GM23338 (cell line): ENCODE measurements at regions not wholly inside any gene's neighbourhood (a gene's known extent, or its start where the extent isn't known, plus 50 kb on each side); places are given as distances from the start of the nearest gene placed in this dataset.

Experiments used
- EZH2 ChIP-seq: fragments of 200-600 bp; sonication (generic); IDR thresholded peaks from one replicate; pipeline ENCODE4 v1.8.0; 2017; ENCODE audit warnings: antibody characterized with exemption, mild to moderate bottlenecking, low read depth; ENCODE audit not compliant: unreplicated experiment
- EZH2phosphoT487 ChIP-seq: fragments of 200-600 bp; sonication (generic); IDR thresholded peaks from one replicate; pipeline ENCODE4 v1.8.1; 2018; ENCODE audit warnings: antibody characterized with exemption; ENCODE audit not compliant: unreplicated experiment
- JUNB ChIP-seq: IDR thresholded peaks from one replicate; pipeline ENCODE4 v1.6.1; 2016; ENCODE audit warnings: antibody characterized with exemption; ENCODE audit not compliant: unreplicated experiment
- POLR2AphosphoS5 ChIP-seq: IDR thresholded peaks from 2 replicates; pipeline ENCODE4 v1.6.1; 2016; ENCODE audit warnings: antibody characterized with exemption, low read depth
- TF ChIP-seq, protein P1 (sequence below), 2 experiments: fragments of 200-600 bp in 1 of 2; sonication (generic) in 1 of 2; conservative IDR thresholded peaks; 2 replicates each; pipeline versions ENCODE4 v1.5.1 to v1.6.1; 2016 to 2017; ENCODE audit warnings: antibody characterized with exemption in 2 of 2, low read depth in 2 of 2, mild to moderate bottlenecking in 2 of 2, moderate library complexity in 1 of 2
- TF ChIP-seq, protein P2 (sequence below): IDR thresholded peaks from one replicate; pipeline ENCODE4 v1.6.1; 2018; ENCODE audit warnings: antibody characterized with exemption; ENCODE audit not compliant: unreplicated experiment

DNA sequence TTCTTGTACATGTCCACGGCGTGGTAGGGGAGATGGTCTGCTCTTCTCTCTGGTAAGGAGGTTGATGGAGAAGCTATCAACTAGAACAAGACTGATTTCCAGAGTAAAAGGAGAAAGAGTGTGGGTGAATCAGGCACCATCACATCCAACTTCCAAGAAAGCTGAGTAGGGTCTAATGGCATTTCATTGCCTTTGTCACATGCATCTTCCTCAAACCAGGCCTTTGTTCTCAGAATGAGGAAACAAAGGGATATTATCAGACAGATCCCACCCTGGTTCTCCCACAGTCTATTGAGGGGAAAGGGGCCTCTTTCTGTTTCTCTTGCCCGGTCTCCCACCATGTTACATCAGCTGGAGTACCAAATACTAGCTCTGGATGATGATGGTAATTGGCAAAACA lies 160.2 kb upstream of the RBPJ start:
- TF ChIP-seq, protein P1, sequence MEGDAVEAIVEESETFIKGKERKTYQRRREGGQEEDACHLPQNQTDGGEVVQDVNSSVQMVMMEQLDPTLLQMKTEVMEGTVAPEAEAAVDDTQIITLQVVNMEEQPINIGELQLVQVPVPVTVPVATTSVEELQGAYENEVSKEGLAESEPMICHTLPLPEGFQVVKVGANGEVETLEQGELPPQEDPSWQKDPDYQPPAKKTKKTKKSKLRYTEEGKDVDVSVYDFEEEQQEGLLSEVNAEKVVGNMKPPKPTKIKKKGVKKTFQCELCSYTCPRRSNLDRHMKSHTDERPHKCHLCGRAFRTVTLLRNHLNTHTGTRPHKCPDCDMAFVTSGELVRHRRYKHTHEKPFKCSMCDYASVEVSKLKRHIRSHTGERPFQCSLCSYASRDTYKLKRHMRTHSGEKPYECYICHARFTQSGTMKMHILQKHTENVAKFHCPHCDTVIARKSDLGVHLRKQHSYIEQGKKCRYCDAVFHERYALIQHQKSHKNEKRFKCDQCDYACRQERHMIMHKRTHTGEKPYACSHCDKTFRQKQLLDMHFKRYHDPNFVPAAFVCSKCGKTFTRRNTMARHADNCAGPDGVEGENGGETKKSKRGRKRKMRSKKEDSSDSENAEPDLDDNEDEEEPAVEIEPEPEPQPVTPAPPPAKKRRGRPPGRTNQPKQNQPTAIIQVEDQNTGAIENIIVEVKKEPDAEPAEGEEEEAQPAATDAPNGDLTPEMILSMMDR (conservative IDR thresholded peaks at IDR 0.05; ENCODE audit: low read depth in 2 of 2): no peak
- TF ChIP-seq POLR2AphosphoS5: no peak
- TF ChIP-seq, protein P2, sequence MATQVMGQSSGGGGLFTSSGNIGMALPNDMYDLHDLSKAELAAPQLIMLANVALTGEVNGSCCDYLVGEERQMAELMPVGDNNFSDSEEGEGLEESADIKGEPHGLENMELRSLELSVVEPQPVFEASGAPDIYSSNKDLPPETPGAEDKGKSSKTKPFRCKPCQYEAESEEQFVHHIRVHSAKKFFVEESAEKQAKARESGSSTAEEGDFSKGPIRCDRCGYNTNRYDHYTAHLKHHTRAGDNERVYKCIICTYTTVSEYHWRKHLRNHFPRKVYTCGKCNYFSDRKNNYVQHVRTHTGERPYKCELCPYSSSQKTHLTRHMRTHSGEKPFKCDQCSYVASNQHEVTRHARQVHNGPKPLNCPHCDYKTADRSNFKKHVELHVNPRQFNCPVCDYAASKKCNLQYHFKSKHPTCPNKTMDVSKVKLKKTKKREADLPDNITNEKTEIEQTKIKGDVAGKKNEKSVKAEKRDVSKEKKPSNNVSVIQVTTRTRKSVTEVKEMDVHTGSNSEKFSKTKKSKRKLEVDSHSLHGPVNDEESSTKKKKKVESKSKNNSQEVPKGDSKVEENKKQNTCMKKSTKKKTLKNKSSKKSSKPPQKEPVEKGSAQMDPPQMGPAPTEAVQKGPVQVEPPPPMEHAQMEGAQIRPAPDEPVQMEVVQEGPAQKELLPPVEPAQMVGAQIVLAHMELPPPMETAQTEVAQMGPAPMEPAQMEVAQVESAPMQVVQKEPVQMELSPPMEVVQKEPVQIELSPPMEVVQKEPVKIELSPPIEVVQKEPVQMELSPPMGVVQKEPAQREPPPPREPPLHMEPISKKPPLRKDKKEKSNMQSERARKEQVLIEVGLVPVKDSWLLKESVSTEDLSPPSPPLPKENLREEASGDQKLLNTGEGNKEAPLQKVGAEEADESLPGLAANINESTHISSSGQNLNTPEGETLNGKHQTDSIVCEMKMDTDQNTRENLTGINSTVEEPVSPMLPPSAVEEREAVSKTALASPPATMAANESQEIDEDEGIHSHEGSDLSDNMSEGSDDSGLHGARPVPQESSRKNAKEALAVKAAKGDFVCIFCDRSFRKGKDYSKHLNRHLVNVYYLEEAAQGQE: no peak
- no peak for TF ChIP-seq JUNB
- no peak for TF ChIP-seq EZH2
- no peak for TF ChIP-seq EZH2phosphoT487
